ENCODE measurements at regions not wholly inside any gene's neighbourhood (a gene's known extent, or its start where the extent isn't known, plus 50 kb on each side); places are given as distances from the start of the nearest gene placed in this dataset.

DNA sequence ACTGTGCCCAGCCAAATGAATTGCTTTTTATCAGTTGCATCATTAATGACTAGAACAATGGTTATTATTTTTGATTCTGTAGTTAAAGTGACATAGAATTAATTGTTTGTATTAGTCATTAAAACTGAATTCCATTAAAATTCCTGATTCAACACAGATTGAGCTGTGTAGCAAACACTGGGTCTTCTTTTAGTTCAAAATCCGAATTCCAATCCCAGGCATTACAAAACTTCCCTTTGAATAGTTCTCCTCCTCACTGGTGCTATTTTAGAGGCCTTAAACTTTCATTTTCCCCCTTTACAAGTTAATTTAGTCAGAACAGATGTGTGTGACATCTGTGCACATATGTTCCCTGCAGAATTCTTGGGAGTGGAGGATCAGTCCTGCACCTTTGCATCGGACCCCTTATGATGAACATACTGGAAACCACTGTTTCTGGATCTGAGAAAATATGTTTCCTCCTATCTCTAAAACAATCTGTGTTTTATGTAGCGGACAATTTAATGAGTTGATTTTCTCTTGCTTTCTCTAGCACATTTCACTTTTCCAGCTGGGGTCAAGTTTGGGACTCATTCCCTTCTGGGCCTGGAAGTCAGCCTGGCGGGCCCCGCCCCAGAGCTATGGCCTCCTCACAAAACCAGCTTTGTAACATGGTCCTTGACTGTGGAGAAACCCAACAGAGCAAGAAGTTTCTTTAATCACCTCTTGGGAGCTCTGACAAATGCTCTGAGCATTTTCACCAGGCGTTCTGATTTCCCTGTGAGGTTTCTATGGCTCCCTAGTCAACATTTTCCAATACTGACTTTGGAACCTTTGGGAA lies 87.9 kb upstream of the MAMDC2 start:
- TF ChIP-seq, protein P1, sequence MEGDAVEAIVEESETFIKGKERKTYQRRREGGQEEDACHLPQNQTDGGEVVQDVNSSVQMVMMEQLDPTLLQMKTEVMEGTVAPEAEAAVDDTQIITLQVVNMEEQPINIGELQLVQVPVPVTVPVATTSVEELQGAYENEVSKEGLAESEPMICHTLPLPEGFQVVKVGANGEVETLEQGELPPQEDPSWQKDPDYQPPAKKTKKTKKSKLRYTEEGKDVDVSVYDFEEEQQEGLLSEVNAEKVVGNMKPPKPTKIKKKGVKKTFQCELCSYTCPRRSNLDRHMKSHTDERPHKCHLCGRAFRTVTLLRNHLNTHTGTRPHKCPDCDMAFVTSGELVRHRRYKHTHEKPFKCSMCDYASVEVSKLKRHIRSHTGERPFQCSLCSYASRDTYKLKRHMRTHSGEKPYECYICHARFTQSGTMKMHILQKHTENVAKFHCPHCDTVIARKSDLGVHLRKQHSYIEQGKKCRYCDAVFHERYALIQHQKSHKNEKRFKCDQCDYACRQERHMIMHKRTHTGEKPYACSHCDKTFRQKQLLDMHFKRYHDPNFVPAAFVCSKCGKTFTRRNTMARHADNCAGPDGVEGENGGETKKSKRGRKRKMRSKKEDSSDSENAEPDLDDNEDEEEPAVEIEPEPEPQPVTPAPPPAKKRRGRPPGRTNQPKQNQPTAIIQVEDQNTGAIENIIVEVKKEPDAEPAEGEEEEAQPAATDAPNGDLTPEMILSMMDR (IDR thresholded peaks at IDR 0.05; ENCODE audit: insufficient read depth, low read depth, low read length): no peak
- no peak overlapping the region for H3K4me3 ChIP-seq (ENCODE audit: low read depth, low read length)
- DNase-seq (ENCODE audit: low read depth): peak; percentile 10

DNA sequence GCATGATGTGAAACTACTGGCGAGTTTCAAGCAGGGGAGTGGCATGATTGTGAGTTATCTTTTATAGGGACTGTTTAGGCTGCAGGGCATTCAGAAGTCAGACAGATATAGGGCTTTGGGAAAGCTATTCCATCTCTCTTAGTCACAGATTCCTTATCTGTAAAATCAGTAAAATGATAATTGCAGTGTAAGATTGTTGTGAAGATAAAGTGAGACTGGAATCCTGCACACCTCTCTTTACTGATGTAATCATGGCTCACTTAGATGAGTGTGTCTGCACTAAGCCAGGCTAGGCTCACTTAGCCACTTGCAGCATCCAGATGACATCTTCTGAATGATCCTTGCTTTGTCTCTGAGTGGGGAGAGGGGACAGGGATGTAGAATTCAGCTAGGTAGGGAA lies 81.8 kb upstream of the MAMDC2 start:
- H3K4me3 ChIP-seq (ENCODE audit: low read depth, low read length): no peak overlapping the region
- TF ChIP-seq, protein P1 (IDR thresholded peaks at IDR 0.05; ENCODE audit: insufficient read depth, low read depth, low read length): no peak
- DNase-seq (ENCODE audit: low read depth): no peak

DNA sequence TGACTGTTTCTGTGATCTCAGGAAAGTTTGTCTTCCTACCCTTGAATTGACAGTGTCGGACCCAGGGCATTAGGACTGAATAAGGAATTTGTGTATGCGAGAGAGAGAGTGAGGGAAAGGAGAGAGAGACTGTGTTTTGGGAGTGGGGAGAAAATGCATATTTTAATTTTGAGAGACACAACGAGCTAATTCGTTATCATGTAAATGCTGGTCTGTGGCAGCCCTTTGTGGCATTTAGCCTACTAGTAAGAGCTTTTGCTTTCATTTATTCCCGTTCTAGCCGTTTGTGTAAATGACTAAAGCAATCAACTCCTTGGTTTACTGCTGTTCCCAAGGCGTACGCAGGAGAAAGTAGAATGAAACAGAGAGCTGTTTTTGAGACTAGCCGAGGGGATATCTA lies 79.8 kb upstream of the MAMDC2 start:
- H3K4me3 ChIP-seq (ENCODE audit: low read depth, low read length): no peak overlapping the region
- TF ChIP-seq, protein P1 (IDR thresholded peaks at IDR 0.05; ENCODE audit: insufficient read depth, low read depth, low read length): no peak
- DNase-seq (ENCODE audit: low read depth): no peak

DNA sequence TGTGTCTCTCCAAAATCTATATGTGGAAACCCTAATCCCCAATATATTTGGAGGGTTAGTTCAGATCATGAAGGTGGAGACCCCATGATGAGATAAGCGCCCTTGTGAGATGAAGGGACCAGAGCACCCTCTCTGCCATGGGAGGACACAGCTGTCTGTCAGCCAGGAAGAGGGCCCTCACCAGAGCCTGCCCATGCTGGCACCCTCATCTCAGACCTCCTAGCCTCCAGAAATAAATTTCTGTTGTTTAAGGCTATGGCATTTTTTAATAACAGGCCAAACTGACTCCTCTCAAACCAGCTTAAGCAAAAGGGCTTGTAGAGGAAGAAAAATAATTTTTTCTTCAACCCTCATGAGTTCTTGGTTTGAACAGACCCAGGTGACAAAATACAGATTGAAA lies 79.2 kb upstream of the MAMDC2 start:
- no peak for DNase-seq (ENCODE audit: low read depth)

DNA sequence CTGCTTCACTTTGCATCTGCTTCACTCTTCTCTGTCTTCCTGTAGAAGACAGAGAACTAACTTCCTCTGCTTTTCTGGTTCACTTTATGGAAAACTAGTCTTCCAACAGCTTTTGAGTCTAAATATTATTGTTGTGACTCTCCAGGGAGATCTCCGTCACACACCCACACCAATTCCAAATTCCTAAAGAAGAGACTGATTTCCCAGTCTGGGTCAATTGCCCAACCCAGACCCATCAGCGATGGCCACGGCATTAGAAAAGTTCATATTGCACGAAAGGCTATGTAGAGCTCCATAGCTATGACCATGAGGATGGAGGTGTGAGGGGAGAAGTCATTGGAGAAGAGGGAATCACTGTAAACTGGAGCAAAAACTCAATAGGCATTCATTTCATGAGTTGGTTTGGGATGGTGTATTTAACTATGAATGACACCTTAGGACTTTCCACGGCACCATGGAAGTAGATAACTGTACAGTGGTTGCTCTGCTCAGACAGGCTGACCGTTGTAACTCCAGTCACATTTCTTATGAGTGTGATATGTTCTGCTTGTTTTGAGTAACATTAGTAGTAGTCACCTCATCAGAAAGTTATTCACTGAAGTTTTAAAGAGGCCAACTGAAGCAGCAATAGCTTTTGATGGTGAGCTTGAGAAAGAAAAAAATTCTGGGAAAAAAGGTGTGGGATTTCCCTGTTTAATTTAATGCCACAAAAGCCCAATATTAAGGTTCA lies 78.1 kb upstream of the MAMDC2 start:
- DNase-seq (ENCODE audit: low read depth): no peak
- H3K4me3 ChIP-seq (ENCODE audit: low read depth, low read length): no peak overlapping the region
- TF ChIP-seq, protein P1 (IDR thresholded peaks at IDR 0.05; ENCODE audit: insufficient read depth, low read depth, low read length): no peak

More for the DNA sequence above, 79.2 kb upstream of the MAMDC2 start:
- H3K4me3 ChIP-seq (ENCODE audit: low read depth, low read length): no peak overlapping the region
- TF ChIP-seq, protein P1 (IDR thresholded peaks at IDR 0.05; ENCODE audit: insufficient read depth, low read depth, low read length): no peak

DNA sequence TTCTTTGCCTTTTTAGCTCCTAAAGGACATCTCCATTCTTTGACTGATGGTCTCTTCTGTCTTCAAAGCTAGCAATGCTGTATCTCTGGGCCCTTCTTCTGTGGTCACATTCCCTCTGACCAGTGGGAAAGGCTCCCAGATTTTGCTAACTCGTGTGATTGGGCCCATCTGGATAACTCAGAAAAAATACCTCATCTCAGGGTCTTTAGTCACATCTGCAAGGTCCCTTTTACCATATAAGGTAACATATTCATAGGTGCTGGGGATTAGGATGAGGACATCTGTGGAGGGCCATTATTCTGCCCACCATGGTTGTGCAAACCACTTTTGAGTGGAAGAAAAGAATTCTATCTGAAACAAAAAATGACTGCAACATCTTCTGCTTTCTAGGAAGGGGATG lies 76.3 kb upstream of the MAMDC2 start:
- no peak for DNase-seq (ENCODE audit: low read depth)
- TF ChIP-seq, protein P1 (IDR thresholded peaks at IDR 0.05; ENCODE audit: insufficient read depth, low read depth, low read length): no peak
- no peak overlapping the region for H3K4me3 ChIP-seq (ENCODE audit: low read depth, low read length)
